ENCODE measurements at regions not wholly inside any gene's neighbourhood (a gene's known extent, or its start where the extent isn't known, plus 50 kb on each side); places are given as distances from the start of the nearest gene placed in this dataset.

DNA sequence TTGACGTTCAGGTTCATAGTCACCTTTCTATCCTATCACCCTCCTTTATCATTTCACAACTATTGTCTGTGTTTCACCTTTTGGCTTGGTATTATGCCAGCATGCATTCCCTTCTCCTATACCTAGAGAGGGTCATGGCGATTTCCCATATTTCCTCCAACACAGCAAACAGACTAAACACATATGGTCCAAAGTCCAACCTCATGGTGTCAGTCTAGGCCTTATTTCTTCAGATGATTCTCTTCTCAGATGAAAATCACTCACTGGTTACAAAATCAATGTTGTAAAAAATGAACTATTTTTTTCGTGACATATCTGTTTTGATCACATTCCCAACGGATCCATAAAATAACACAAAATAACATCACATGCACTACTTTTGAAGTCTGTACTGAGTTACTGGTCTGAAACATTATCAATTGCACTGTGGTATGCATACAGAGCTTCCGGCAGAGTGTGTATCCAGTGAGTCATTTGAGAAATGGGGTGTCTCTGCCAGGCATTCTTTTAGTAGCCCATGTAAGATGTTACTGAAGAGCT, 204.8 kb upstream of the GALNT5 start:
- 0 out of 2 replicates have a peak overlapping the region, but pooled peaks have one; percentile 11 for H3K27ac ChIP-seq
- no peaks in the 10 kb centered on the region for H3K27me3 ChIP-seq (replicated peaks; ENCODE audit: insufficient read depth)
- no peaks in the 10 kb centered on the region for H4K20me1 ChIP-seq (ENCODE audit: insufficient read depth)
- H3K4me2 ChIP-seq (ENCODE audit: unreplicated experiment), result peak overlapping the region; percentile 29
- H3K79me2 ChIP-seq (ENCODE audit: insufficient read depth), result no peaks in the 10 kb centered on the region
- H3K9me2 ChIP-seq (ENCODE audit: insufficient read depth), result no peaks in the 10 kb centered on the region
- H2AFZ ChIP-seq, result no peak overlapping the region
- H3K4me1 ChIP-seq (ENCODE audit: insufficient read depth), result peaks cover 37% of the 10 kb centered on the region
- TF ChIP-seq EZH2 (IDR thresholded peaks at IDR 0.05; ENCODE audit: insufficient read depth, poor library complexity, severe bottlenecking) (no peak), EZH2phosphoT487 (IDR thresholded peaks at IDR 0.05; ENCODE audit: insufficient read depth, low read depth) (no peak)
- peak; percentile 83 for DNase-seq
- H3K4me3 ChIP-seq, result no peak overlapping the region
- peaks cover 45% of the 10 kb centered on the region for H3F3A ChIP-seq (ENCODE audit: insufficient read depth)
- H3K9me3 ChIP-seq (ENCODE audit: low read depth), result no peaks in the 10 kb centered on the region
- no peaks in the 10 kb centered on the region for H3K36me3 ChIP-seq (ENCODE audit: low read depth)
- 28 to 29% methylated on average over 5 of the region's 5 CpGs for WGBS, 2 experiments (ENCODE audit: low coverage in 1 of 2, low lambda C conversion rate in 2 of 2, missing lambda C conversion rate in 2 of 2)
- in situ Hi-C loops (cut with MboI), result no loop called here
- no peak overlapping the region for H3K9ac ChIP-seq

- no peak overlapping the region for H3K9ac ChIP-seq
- no peak overlapping the region for H3K4me2 ChIP-seq (ENCODE audit: unreplicated experiment)
- peaks cover 45% of the 10 kb centered on the region for H3F3A ChIP-seq (ENCODE audit: insufficient read depth)
- peaks cover 37% of the 10 kb centered on the region for H3K4me1 ChIP-seq (ENCODE audit: insufficient read depth)
- H3K36me3 ChIP-seq (ENCODE audit: low read depth), result no peaks in the 10 kb centered on the region
- H2AFZ ChIP-seq, result peak overlapping the region; percentile 33; the same call in 1 of the 2 replicates
- no peak for DNase-seq
- H3K4me3 ChIP-seq, result no peak overlapping the region
- H4K20me1 ChIP-seq (ENCODE audit: insufficient read depth), result no peaks in the 10 kb centered on the region
- H3K79me2 ChIP-seq (ENCODE audit: insufficient read depth), result no peaks in the 10 kb centered on the region
- TF ChIP-seq EZH2 (IDR thresholded peaks at IDR 0.05; ENCODE audit: insufficient read depth, poor library complexity, severe bottlenecking), result no peak
- no peak for TF ChIP-seq EZH2phosphoT487 (IDR thresholded peaks at IDR 0.05; ENCODE audit: insufficient read depth, low read depth)
- no peaks in the 10 kb centered on the region for H3K9me2 ChIP-seq (ENCODE audit: insufficient read depth)
- in situ Hi-C loops (cut with MboI), result no loop called here
- no peaks in the 10 kb centered on the region for H3K9me3 ChIP-seq (ENCODE audit: low read depth)
- H3K27me3 ChIP-seq (replicated peaks; ENCODE audit: insufficient read depth), result no peaks in the 10 kb centered on the region
- no peak overlapping the region; the same call in 1 of the 2 replicates for H3K27ac ChIP-seq
- WGBS, 2 experiments (ENCODE audit: low coverage in 1 of 2, low lambda C conversion rate in 2 of 2, missing lambda C conversion rate in 2 of 2), result 94% methylated on average over 1 of the region's 1 CpG
These were observed 203.6 kb upstream of the GALNT5 start for GRCh38 chr2:157053876-157054275.

GRCh38 chr2:157055660-157056199, 201.8 kb upstream of the GALNT5 start:
- Histone ChIP-seq H3K27ac (peak overlapping the region; percentile 71), H3K36me3 (ENCODE audit: low read depth) (no peaks in the 10 kb centered on the region), H3K9me2 (ENCODE audit: insufficient read depth) (no peaks in the 10 kb centered on the region), H3K9me3 (ENCODE audit: low read depth) (no peaks in the 10 kb centered on the region), H3K9ac (peak overlapping the region; percentile 49), H4K20me1 (ENCODE audit: insufficient read depth) (no peaks in the 10 kb centered on the region), H3K27me3 (replicated peaks; ENCODE audit: insufficient read depth) (no peaks in the 10 kb centered on the region), H3K4me3 (peak overlapping the region; percentile 55), H3K4me2 (ENCODE audit: unreplicated experiment) (peak overlapping the region; percentile 72), H3F3A (ENCODE audit: insufficient read depth) (peaks cover 45% of the 10 kb centered on the region), H3K79me2 (ENCODE audit: insufficient read depth) (no peaks in the 10 kb centered on the region), H2AFZ (no peak overlapping the region), H3K4me1 (ENCODE audit: insufficient read depth) (peaks cover 37% of the 10 kb centered on the region)
- TF ChIP-seq EZH2phosphoT487 (IDR thresholded peaks at IDR 0.05; ENCODE audit: insufficient read depth, low read depth) (no peak), EZH2 (IDR thresholded peaks at IDR 0.05; ENCODE audit: insufficient read depth, poor library complexity, severe bottlenecking) (no peak)
- WGBS, 2 experiments (ENCODE audit: low coverage in 1 of 2, low lambda C conversion rate in 2 of 2, missing lambda C conversion rate in 2 of 2), result 0 to 1% methylated on average over 2 of the region's 2 CpGs
- in situ Hi-C loops (cut with MboI), result no loop called here
- peak; percentile 54 for DNase-seq

GRCh38 chr2:157056200-157056676, 201.3 kb upstream of the GALNT5 start:
- no peak for TF ChIP-seq EZH2phosphoT487 (IDR thresholded peaks at IDR 0.05; ENCODE audit: insufficient read depth, low read depth)
- TF ChIP-seq EZH2 (IDR thresholded peaks at IDR 0.05; ENCODE audit: insufficient read depth, poor library complexity, severe bottlenecking), result no peak
- no peaks in the 10 kb centered on the region for H3K27me3 ChIP-seq (replicated peaks; ENCODE audit: insufficient read depth)
- H3F3A ChIP-seq (ENCODE audit: insufficient read depth), result peaks cover 43% of the 10 kb centered on the region
- in situ Hi-C loops (cut with MboI), result no loop called here
- DNase-seq, result peak; percentile 80
- H3K9me3 ChIP-seq (ENCODE audit: low read depth), result no peaks in the 10 kb centered on the region
- H3K4me1 ChIP-seq (ENCODE audit: insufficient read depth), result peaks cover 37% of the 10 kb centered on the region
- H3K4me2 ChIP-seq (ENCODE audit: unreplicated experiment), result peak overlapping the region; percentile 72
- H3K9me2 ChIP-seq (ENCODE audit: insufficient read depth), result no peaks in the 10 kb centered on the region
- peak overlapping the region; percentile 71 for H3K27ac ChIP-seq
- no peaks in the 10 kb centered on the region for H3K79me2 ChIP-seq (ENCODE audit: insufficient read depth)
- H3K36me3 ChIP-seq (ENCODE audit: low read depth), result no peaks in the 10 kb centered on the region
- H3K9ac ChIP-seq, result peak overlapping the region; percentile 49
- whole genome bisulfite sequencing, 2 experiments (ENCODE audit: low coverage in 1 of 2, low lambda C conversion rate in 2 of 2, missing lambda C conversion rate in 2 of 2), result 0% methylated on average over 1 of the region's 1 CpG
- H2AFZ ChIP-seq, result no peak overlapping the region
- peak overlapping the region; percentile 55 for H3K4me3 ChIP-seq
- no peaks in the 10 kb centered on the region for H4K20me1 ChIP-seq (ENCODE audit: insufficient read depth)
